Neural cell (in vitro differentiated cells): ENCODE measurements at regions not wholly inside any gene's neighbourhood (a gene's known extent, or its start where the extent isn't known, plus 50 kb on each side); places are given as distances from the start of the nearest gene placed in this dataset.
A peak's percentile ranks its signal among the peaks of the same experiment; 100 is the strongest.

Experiments used
- H2AFZ ChIP-seq: fragments of 200-600, 300-800 bp; sonication (generic), shearing (Covaris generic); 2 replicates; pipeline ENCODE4 v1.6.0; 2014; ENCODE audit warnings: low read depth, mild to moderate bottlenecking, antibody characterized with exemption, low read length, moderate library complexity
- H3F3A ChIP-seq: fragments of 200-600 bp; shearing (Covaris generic); 2 replicates; pipeline ENCODE4 v1.6.1; 2016; ENCODE audit warnings: mild to moderate bottlenecking, moderate library complexity, mixed read lengths, antibody characterized with exemption, low read length; ENCODE audit not compliant: insufficient read depth, poor library complexity, severe bottlenecking
- H3K27ac ChIP-seq: fragments of 200-600, 300-800 bp; sonication (generic), shearing (Covaris generic); 2 replicates; pipeline ENCODE4 v1.5.1; 2014; ENCODE audit warnings: mild to moderate bottlenecking, low read length, moderate library complexity
- H3K27me3 ChIP-seq: fragments of 300-800, 200-600 bp; sonication (generic), shearing (Covaris generic); 2 replicates; pipeline ENCODE4 v1.6.0; 2014; ENCODE audit warnings: mild to moderate bottlenecking, low read depth, low read length, moderate library complexity; ENCODE audit not compliant: insufficient read depth
- H3K36me3 ChIP-seq: fragments of 300-800, 200-600 bp; sonication (generic), shearing (Covaris generic); 2 replicates; pipeline ENCODE4 v1.5.1; 2014; ENCODE audit warnings: mild to moderate bottlenecking, antibody characterized with exemption, low read length, moderate library complexity; ENCODE audit not compliant: insufficient read depth
- H3K4me2 ChIP-seq: fragments of 300-800, 200-600 bp; sonication (generic), shearing (Covaris generic); 2 replicates; pipeline ENCODE4 v1.6.0; 2014; ENCODE audit warnings: mild to moderate bottlenecking, low read length
- H3K4me3 ChIP-seq: fragments of 300-800, 200-600 bp; sonication (generic), shearing (Covaris generic); 2 replicates; pipeline ENCODE4 v1.5.1; 2014; ENCODE audit warnings: mild to moderate bottlenecking, low read length, moderate library complexity
- H3K79me2 ChIP-seq: fragments of 200-600 bp; shearing (Covaris generic); replicated peaks from 2 replicates; pipeline ENCODE4 v1.6.0; 2014; ENCODE audit warnings: mild to moderate bottlenecking, low read length, moderate library complexity; ENCODE audit not compliant: insufficient read depth
- H3K9ac ChIP-seq: fragments of 300-800, 200-600 bp; sonication (generic), shearing (Covaris generic); 2 replicates; pipeline ENCODE4 v1.6.1; 2016; ENCODE audit warnings: mild to moderate bottlenecking, low read length, mixed read lengths
- H3K9me2 ChIP-seq: fragments of 200-600 bp; shearing (Covaris generic); 2 replicates; pipeline ENCODE4 v1.6.1; 2016; ENCODE audit warnings: mild to moderate bottlenecking, low read length, mixed read lengths; ENCODE audit not compliant: insufficient read depth
- H3K9me3 ChIP-seq: fragments of 200-600, 300-800 bp; sonication (generic), shearing (Covaris generic); 2 replicates; pipeline ENCODE4 v1.6.1; 2016; ENCODE audit warnings: mild to moderate bottlenecking, mixed run types, low read length, moderate library complexity, mixed read lengths
- H4K20me1 ChIP-seq: fragments of 200-600 bp; shearing (Covaris generic); 2 replicates; pipeline ENCODE4 v1.6.1; 2016; ENCODE audit warnings: mild to moderate bottlenecking, mixed run types; ENCODE audit not compliant: insufficient read depth
- EP300 ChIP-seq: fragments of 450-650 bp; conservative IDR thresholded peaks from 2 replicates; pipeline ENCODE4 v1.6.1; 2014; ENCODE audit warnings: antibody characterized with exemption, mild to moderate bottlenecking, moderate library complexity; ENCODE audit not compliant: poor library complexity, severe bottlenecking
- EZH2 ChIP-seq: fragments of 200-600, 300-800 bp; shearing (Covaris generic), sonication (generic); IDR thresholded peaks from 2 replicates; pipeline ENCODE4 v1.6.1; 2014; ENCODE audit warnings: antibody characterized with exemption, low read length, borderline replicate concordance, mild to moderate bottlenecking; ENCODE audit not compliant: insufficient read depth, poor library complexity, severe bottlenecking
- MXI1 ChIP-seq: fragments of 450-650 bp; conservative IDR thresholded peaks from 2 replicates; pipeline ENCODE4 v1.6.1; 2014; ENCODE audit warnings: antibody characterized with exemption, mild to moderate bottlenecking; ENCODE audit not compliant: poor library complexity, severe bottlenecking
- POLR2AphosphoS5 ChIP-seq: IDR thresholded peaks from 2 replicates; pipeline ENCODE4 v1.6.1; 2012
- RAD21 ChIP-seq: fragments of 450-650 bp; conservative IDR thresholded peaks from 2 replicates; pipeline ENCODE4 v1.6.1; 2014; ENCODE audit warnings: antibody characterized with exemption, mild to moderate bottlenecking, moderate library complexity
- SMC3 ChIP-seq: fragments of 450-650 bp; conservative IDR thresholded peaks from 2 replicates; pipeline ENCODE4 v1.6.1; 2014; ENCODE audit warnings: antibody characterized with exemption, mild to moderate bottlenecking, moderate library complexity; ENCODE audit not compliant: poor library complexity
- TAF1 ChIP-seq: IDR thresholded peaks from 2 replicates; pipeline ENCODE4 v1.6.1; 2012; ENCODE audit warnings: low read depth
- TF ChIP-seq, protein P1 (sequence below): fragments of 450-650 bp; IDR thresholded peaks from 2 replicates; pipeline ENCODE4 v1.5.1; 2014; ENCODE audit warnings: antibody characterized with exemption, mild to moderate bottlenecking, moderate library complexity; ENCODE audit not compliant: poor library complexity, severe bottlenecking
- TF ChIP-seq, protein P2 (sequence below): IDR thresholded peaks from 2 replicates; pipeline ENCODE4 v1.6.1; 2012; ENCODE audit warnings: borderline replicate concordance

DNA sequence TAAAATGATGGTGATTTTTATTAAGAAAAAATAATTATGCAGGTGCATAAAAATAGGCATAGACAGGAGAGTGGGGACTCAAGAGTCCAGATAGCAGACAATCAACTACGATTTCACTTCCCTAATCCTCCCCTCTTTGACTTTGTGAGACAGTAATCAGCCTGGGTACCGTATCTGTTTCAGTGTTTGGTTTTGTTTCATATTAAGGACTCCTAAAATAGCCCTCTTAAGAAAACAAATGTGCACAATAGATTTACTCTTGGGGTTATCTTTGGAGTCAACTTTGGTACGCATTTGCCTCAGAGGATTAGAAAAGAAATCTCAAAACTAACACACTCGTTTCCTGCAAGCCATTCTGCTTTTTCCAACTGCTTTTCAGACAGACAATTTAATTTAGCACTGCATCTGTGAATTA lies 96.3 kb downstream of the ZNF608 start:
- Histone ChIP-seq H3F3A (peaks cover 4% of the 10 kb centered on the region), H3K27ac (peak overlapping the region; percentile 85), H3K36me3 (no peaks in the 10 kb centered on the region), H3K9me2 (no peaks in the 10 kb centered on the region), H3K79me2 (peaks cover 38% of the 10 kb centered on the region), H3K9ac (peak overlapping the region; percentile 77), H3K4me2 (peak overlapping the region; percentile 68), H3K9me3 (no peaks in the 10 kb centered on the region), H4K20me1 (no peaks in the 10 kb centered on the region), H3K27me3 (no peaks in the 10 kb centered on the region), H2AFZ (no peak overlapping the region), H3K4me3 (peak overlapping the region; percentile 73)
- TF ChIP-seq RAD21 (no peak), EZH2 (no peak), EP300 (no peak), POLR2AphosphoS5 (no peak), SMC3 (no peak), TAF1 (no peak), MXI1 (no peak)
- TF ChIP-seq, protein P1, sequence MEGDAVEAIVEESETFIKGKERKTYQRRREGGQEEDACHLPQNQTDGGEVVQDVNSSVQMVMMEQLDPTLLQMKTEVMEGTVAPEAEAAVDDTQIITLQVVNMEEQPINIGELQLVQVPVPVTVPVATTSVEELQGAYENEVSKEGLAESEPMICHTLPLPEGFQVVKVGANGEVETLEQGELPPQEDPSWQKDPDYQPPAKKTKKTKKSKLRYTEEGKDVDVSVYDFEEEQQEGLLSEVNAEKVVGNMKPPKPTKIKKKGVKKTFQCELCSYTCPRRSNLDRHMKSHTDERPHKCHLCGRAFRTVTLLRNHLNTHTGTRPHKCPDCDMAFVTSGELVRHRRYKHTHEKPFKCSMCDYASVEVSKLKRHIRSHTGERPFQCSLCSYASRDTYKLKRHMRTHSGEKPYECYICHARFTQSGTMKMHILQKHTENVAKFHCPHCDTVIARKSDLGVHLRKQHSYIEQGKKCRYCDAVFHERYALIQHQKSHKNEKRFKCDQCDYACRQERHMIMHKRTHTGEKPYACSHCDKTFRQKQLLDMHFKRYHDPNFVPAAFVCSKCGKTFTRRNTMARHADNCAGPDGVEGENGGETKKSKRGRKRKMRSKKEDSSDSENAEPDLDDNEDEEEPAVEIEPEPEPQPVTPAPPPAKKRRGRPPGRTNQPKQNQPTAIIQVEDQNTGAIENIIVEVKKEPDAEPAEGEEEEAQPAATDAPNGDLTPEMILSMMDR: no peak
- TF ChIP-seq, protein P2, sequence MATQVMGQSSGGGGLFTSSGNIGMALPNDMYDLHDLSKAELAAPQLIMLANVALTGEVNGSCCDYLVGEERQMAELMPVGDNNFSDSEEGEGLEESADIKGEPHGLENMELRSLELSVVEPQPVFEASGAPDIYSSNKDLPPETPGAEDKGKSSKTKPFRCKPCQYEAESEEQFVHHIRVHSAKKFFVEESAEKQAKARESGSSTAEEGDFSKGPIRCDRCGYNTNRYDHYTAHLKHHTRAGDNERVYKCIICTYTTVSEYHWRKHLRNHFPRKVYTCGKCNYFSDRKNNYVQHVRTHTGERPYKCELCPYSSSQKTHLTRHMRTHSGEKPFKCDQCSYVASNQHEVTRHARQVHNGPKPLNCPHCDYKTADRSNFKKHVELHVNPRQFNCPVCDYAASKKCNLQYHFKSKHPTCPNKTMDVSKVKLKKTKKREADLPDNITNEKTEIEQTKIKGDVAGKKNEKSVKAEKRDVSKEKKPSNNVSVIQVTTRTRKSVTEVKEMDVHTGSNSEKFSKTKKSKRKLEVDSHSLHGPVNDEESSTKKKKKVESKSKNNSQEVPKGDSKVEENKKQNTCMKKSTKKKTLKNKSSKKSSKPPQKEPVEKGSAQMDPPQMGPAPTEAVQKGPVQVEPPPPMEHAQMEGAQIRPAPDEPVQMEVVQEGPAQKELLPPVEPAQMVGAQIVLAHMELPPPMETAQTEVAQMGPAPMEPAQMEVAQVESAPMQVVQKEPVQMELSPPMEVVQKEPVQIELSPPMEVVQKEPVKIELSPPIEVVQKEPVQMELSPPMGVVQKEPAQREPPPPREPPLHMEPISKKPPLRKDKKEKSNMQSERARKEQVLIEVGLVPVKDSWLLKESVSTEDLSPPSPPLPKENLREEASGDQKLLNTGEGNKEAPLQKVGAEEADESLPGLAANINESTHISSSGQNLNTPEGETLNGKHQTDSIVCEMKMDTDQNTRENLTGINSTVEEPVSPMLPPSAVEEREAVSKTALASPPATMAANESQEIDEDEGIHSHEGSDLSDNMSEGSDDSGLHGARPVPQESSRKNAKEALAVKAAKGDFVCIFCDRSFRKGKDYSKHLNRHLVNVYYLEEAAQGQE: no peak

DNA sequence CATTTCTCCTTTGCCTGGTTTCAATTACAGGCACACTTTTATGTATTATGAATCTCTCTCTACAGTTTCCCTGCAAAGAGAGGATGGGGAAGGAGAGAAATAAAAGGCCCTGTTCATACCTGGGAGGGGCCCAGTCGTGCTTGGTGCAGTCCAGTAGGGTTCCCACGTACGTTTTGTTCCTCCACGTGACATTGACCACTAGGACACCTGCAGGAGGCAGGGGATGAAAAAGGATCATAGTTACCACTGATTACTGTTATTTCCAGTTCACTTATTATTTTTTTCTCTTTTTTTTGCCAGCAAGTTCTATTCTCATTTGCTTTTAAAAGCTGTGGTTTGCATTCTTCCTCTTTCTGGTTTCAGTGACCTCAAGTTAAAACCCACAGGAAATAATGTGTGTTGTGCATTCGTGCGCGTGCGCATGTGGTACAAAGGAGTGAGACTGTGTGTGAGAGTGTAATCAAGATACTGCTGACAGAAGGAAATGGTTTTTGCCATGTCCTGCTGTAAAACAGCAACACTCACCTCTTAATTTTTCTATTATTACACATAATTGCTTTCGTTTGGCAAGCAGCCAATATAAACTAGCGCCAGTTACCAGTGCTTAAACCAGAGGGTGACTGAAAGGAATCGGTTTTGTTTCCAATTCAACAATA lies 96.8 kb downstream of the ZNF608 start:
- peaks cover 40% of the 10 kb centered on the region for H3K79me2 ChIP-seq
- H3K4me3 ChIP-seq: peak overlapping the region; percentile 73
- peak overlapping the region; percentile 85 for H3K27ac ChIP-seq
- peak overlapping the region; percentile 77 for H3K9ac ChIP-seq
- H3K27me3 ChIP-seq: no peaks in the 10 kb centered on the region
- peaks cover 4% of the 10 kb centered on the region for H3F3A ChIP-seq
- TF ChIP-seq, protein P1: no peak
- TF ChIP-seq, protein P2: no peak
- no peak for TF ChIP-seq MXI1
- TF ChIP-seq POLR2AphosphoS5: no peak
- no peak for TF ChIP-seq TAF1
- TF ChIP-seq EP300: no peak
- no peak for TF ChIP-seq RAD21
- TF ChIP-seq SMC3: no peak
- no peak for TF ChIP-seq EZH2
- no peaks in the 10 kb centered on the region for H3K9me3 ChIP-seq
- no peaks in the 10 kb centered on the region for H3K36me3 ChIP-seq
- H3K4me2 ChIP-seq: no peak overlapping the region
- no peak overlapping the region for H2AFZ ChIP-seq
- H4K20me1 ChIP-seq: no peaks in the 10 kb centered on the region
- H3K9me2 ChIP-seq: no peaks in the 10 kb centered on the region
